ENCODE measurements at regions not wholly inside any gene's neighbourhood (a gene's known extent, or its start where the extent isn't known, plus 50 kb on each side); places are given as distances from the start of the nearest gene placed in this dataset.
"Not testable (repeated sequence)": the region's sequence is repeated elsewhere in the genome, so short reads cannot be mapped to it uniquely, and the experiment has no call there.

- not testable (repeated sequence) for TF ChIP-seq CTCF (conservative IDR thresholded peaks at IDR 0.05 in 1 of 2, IDR thresholded peaks at IDR 0.05 in 1 of 2; ENCODE audit: low read depth in 1 of 2, low read length in 2 of 2); EZH2 (IDR thresholded peaks at IDR 0.05; ENCODE audit: low read length, missing control alignments)
These were observed 153.5 kb upstream of the LRP1B start for GRCh38 chr2:142284336-142284735.
